Uterus (tissue), 3 donors: ENCODE measurements at regions not wholly inside any gene's neighbourhood (a gene's known extent, or its start where the extent isn't known, plus 50 kb on each side); places are given as distances from the start of the nearest gene placed in this dataset.
"Not testable (repeated sequence)": the region's sequence is repeated elsewhere in the genome, so short reads cannot be mapped to it uniquely, and the experiment has no call there.

ENCODE experiments used
- DNase-seq, 2 donors: peaks; one replicate each; pipeline ENCODE4 v3.0.0-alpha.2; 2019 to 2020
- H3K27ac ChIP-seq, 2 donors: fragments of 200-600 bp; sonication (generic); 1 replicate in 1 of 2; 2 replicates in 1 of 2; pipeline ENCODE4 v1.5.1; 2016 to 2018
- H3K27me3 ChIP-seq, 2 donors: fragments of 200-600 bp; sonication (generic); one replicate each; pipeline ENCODE4 v1.5.1; 2018 to 2019; ENCODE audit warnings: control low read depth in 1 of 2
- H3K36me3 ChIP-seq, 2 donors: fragments of 200-600 bp; sonication (generic); one replicate each; pipeline ENCODE4 v1.5.1; 2019; ENCODE audit warnings: control low read depth in 1 of 2
- H3K4me1 ChIP-seq, 2 donors: fragments of 200-600 bp; sonication (generic); one replicate each; pipeline ENCODE4 v1.5.1; 2018 to 2019; ENCODE audit warnings: control low read depth in 1 of 2
- H3K4me3 ChIP-seq, 2 donors: fragments of 200-600 bp; sonication (generic); 1 replicate in 1 of 2; 2 replicates in 1 of 2; pipeline ENCODE4 v1.5.1; 2018 to 2019; ENCODE audit warnings: mild to moderate bottlenecking in 1 of 2
- H3K9me3 ChIP-seq, 2 donors: fragments of 200-600 bp; sonication (generic); one replicate each; pipeline ENCODE4 v1.5.1; 2019; ENCODE audit warnings: control low read depth in 1 of 2
- CTCF ChIP-seq, 4 experiments: fragments of 200-600 bp in 2 of 4; fragments of 450-650 bp in 2 of 4; sonication (generic) in 2 of 4; IDR thresholded peaks; one replicate each; pipeline ENCODE4 v1.5.1; 2016 to 2019; ENCODE audit warnings: antibody characterized with exemption in 4 of 4, mild to moderate bottlenecking in 2 of 4, moderate library complexity in 1 of 4
- POLR2A ChIP-seq, 2 donors: fragments of 450-650 bp; IDR thresholded peaks; one replicate each; pipeline ENCODE4 v1.6.1; 2016; ENCODE audit warnings: antibody characterized with exemption in 2 of 2, mild to moderate bottlenecking in 1 of 2, moderate library complexity in 1 of 2
- intact Hi-C: fragments of 100-400 bp; cut with DNase I; formaldehyde crosslinking; loops from one replicate; pipeline ENCODE4 v1.15.1; 2023; ENCODE audit warnings: low total_unique reads
- donor health status: DM: yes; HTN: yes; CAD: no.

GRCh38 chr5:136584474-136584873 lies 219.1 kb upstream of the TRPC7 start:
- H3K27ac ChIP-seq: no peak overlapping the region
- H3K9me3 ChIP-seq: no peaks in the 10 kb centered on the region
- intact Hi-C loops: no loop called here
- H3K27me3 ChIP-seq: no peaks in the 10 kb centered on the region
- H3K4me1 ChIP-seq: no peaks in the 10 kb centered on the region
- H3K36me3 ChIP-seq: no peaks in the 10 kb centered on the region
- TF ChIP-seq POLR2A (IDR thresholded peaks at IDR 0.05): no peak
- no peak for TF ChIP-seq CTCF (IDR thresholded peaks at IDR 0.05)
- DNase-seq: no peak
- no peak overlapping the region for H3K4me3 ChIP-seq

GRCh38 chr5:136579238-136579637 lies 213.9 kb upstream of the TRPC7 start:
- TF ChIP-seq POLR2A (IDR thresholded peaks at IDR 0.05): no peak
- no peak for TF ChIP-seq CTCF (IDR thresholded peaks at IDR 0.05)
- intact Hi-C loops: no loop called here
- H3K27ac ChIP-seq: no peak overlapping the region
- H3K4me3 ChIP-seq: no peak overlapping the region
- no peak for DNase-seq
- H3K4me1 ChIP-seq: no peaks in the 10 kb centered on the region
- no peaks in the 10 kb centered on the region for H3K36me3 ChIP-seq
- no peaks in the 10 kb centered on the region for H3K27me3 ChIP-seq
- no peaks in the 10 kb centered on the region for H3K9me3 ChIP-seq

DNA sequence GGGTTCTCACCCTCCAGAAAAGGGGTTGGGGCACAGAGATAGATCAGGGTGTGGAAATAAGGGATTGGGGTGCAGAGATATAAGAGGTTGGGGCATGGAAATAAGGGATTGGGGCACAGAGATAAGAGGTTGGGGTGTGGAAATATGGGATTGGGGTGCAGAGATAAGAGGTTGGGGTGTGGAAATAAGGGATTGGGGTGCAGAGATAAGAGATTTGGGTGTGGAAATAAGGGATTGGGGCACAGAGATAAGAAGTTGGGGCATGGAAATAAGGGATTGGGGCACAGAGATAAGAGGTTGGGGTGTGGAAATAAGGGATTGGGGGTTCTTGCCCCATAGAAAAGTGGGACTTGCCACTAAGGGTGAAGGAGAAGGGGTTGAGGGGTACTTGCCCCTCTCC lies 204.5 kb upstream of the TRPC7 start:
- H3K27me3 ChIP-seq, H3K4me1 ChIP-seq, H3K4me3 ChIP-seq, DNase-seq, H3K9me3 ChIP-seq, H3K36me3 ChIP-seq, intact Hi-C loops, H3K27ac ChIP-seq: not testable (repeated sequence)

DNA sequence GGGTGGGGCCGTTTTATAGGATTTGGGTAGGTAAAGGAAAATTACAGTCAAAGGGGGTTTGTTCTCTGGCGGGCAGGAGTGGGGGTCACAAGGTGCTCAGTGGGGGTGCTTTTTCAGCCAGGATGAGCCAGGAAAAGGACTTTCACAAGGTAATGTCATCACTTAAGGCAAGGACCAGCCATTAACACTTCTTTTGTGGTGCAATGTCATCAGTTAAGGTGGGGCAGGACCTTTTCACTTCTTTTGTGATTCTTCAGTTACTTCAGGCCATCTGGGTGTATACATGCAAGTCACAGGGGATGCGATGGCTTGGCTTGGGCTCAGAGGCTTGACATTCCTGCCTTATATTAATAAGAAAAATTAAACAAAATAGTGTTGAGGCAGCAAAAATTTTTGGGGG lies 200.1 kb upstream of the TRPC7 start:
- DNase-seq, H3K4me3 ChIP-seq, H3K9me3 ChIP-seq, intact Hi-C loops, H3K4me1 ChIP-seq, H3K27me3 ChIP-seq, H3K27ac ChIP-seq, H3K36me3 ChIP-seq: not testable (repeated sequence)

GRCh38 chr5:136565050-136565449 lies 199.7 kb upstream of the TRPC7 start:
- H3K27me3 ChIP-seq, H3K4me1 ChIP-seq, H3K4me3 ChIP-seq, DNase-seq, intact Hi-C loops, H3K9me3 ChIP-seq, H3K36me3 ChIP-seq, H3K27ac ChIP-seq: not testable (repeated sequence)

DNA sequence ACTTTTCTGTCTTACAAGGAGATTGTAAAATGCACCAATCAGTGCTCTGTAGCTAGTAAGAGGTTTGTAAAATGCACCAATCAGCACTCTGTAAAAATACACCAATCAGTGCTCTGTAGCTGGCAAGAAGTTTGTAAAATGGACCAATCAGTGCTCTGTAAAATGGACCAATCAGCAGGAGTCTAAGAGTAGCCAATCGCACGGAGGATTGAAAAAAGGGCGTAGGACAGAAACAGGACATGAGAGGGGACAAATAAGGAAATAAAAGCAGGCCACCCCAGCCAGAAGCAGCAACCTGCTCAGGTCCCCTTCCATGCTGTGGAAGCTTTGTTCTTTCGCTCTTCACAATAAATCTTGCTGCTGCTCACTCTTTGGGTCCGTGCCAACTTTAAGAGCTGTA lies 199.1 kb upstream of the TRPC7 start:
- H3K27ac ChIP-seq, H3K36me3 ChIP-seq, H3K27me3 ChIP-seq, H3K4me3 ChIP-seq, H3K9me3 ChIP-seq, intact Hi-C loops, H3K4me1 ChIP-seq, DNase-seq: not testable (repeated sequence)

- Histone ChIP-seq H3K4me1 (no peaks in the 10 kb centered on the region), H3K36me3 (no peaks in the 10 kb centered on the region), H3K27me3 (no peaks in the 10 kb centered on the region), H3K4me3 (no peak overlapping the region), H3K27ac (no peak overlapping the region), H3K9me3 (no peaks in the 10 kb centered on the region)
- no peak for DNase-seq
- intact Hi-C loops: no loop called here
- TF ChIP-seq CTCF (IDR thresholded peaks at IDR 0.05): no peak
- TF ChIP-seq POLR2A (IDR thresholded peaks at IDR 0.05): no peak
Observed at GRCh38 chr5:136563489-136563888, 198.1 kb upstream of the TRPC7 start.
